ENCODE measurements at regions not wholly inside any gene's neighbourhood (a gene's known extent, or its start where the extent isn't known, plus 50 kb on each side); places are given as distances from the start of the nearest gene placed in this dataset.

DNA sequence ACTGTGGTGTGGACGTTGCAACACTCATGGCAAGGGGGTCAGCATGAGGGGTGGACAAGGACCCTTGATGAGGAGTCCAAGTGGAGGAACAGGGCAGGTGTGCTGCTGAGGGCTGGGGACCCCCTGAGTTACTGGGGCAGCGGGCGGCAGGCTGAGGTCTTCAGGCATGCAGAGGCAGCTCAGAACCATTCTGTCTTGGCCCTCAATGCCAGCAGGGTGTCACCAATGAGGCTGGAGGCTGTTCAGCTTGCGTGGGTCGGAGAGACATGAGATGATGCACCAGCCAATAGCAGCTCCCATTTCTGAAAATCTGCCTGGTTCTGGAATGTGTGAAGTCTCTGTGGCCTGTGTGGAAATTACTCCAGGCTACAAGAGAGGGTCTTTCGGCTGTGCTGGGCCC is 105.4 kb downstream of the INHBB start:
- no peak for TF ChIP-seq FOXP2 (optimal IDR thresholded peaks at IDR 0.05; ENCODE audit: borderline replicate concordance, extremely low read depth, extremely low read length, insufficient read depth)
- TF ChIP-seq, protein P1, sequence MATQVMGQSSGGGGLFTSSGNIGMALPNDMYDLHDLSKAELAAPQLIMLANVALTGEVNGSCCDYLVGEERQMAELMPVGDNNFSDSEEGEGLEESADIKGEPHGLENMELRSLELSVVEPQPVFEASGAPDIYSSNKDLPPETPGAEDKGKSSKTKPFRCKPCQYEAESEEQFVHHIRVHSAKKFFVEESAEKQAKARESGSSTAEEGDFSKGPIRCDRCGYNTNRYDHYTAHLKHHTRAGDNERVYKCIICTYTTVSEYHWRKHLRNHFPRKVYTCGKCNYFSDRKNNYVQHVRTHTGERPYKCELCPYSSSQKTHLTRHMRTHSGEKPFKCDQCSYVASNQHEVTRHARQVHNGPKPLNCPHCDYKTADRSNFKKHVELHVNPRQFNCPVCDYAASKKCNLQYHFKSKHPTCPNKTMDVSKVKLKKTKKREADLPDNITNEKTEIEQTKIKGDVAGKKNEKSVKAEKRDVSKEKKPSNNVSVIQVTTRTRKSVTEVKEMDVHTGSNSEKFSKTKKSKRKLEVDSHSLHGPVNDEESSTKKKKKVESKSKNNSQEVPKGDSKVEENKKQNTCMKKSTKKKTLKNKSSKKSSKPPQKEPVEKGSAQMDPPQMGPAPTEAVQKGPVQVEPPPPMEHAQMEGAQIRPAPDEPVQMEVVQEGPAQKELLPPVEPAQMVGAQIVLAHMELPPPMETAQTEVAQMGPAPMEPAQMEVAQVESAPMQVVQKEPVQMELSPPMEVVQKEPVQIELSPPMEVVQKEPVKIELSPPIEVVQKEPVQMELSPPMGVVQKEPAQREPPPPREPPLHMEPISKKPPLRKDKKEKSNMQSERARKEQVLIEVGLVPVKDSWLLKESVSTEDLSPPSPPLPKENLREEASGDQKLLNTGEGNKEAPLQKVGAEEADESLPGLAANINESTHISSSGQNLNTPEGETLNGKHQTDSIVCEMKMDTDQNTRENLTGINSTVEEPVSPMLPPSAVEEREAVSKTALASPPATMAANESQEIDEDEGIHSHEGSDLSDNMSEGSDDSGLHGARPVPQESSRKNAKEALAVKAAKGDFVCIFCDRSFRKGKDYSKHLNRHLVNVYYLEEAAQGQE (IDR thresholded peaks at IDR 0.05; ENCODE audit: insufficient read depth in 1 of 2, low read depth in 2 of 2, low read length in 2 of 2) = no peak
- no peak for TF ChIP-seq POLR2AphosphoS5 (IDR thresholded peaks at IDR 0.05; ENCODE audit: low read depth, low read length)
- no peak for TF ChIP-seq SIN3A (IDR thresholded peaks at IDR 0.05; ENCODE audit: borderline replicate concordance, insufficient read depth, low read length)
- no peak for TF ChIP-seq TAF1 (IDR thresholded peaks at IDR 0.05; ENCODE audit: borderline replicate concordance, insufficient read depth, low read length)

DNA sequence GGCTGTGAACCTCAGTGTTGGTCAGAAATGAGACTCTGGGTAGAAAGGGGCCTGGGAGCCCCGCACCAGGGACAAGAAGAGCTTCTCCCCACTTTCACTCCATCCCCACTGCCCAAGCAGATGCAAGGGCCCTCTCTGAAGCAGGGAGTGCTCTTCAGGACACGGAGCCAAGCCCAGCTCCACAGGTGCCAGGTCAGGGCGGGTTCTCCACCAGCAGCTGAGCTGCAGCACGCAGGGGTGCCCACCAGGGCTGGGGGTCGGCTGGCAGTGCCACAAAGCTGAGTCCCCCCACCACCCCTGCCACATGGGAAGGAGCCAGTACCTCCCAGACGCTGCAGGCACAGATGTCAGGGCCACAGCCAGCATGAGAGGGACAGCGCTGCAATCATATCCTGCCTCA is 106.2 kb downstream of the INHBB start:
- no peak for TF ChIP-seq FOXP2 (optimal IDR thresholded peaks at IDR 0.05; ENCODE audit: borderline replicate concordance, extremely low read depth, extremely low read length, insufficient read depth)
- TF ChIP-seq POLR2AphosphoS5 (IDR thresholded peaks at IDR 0.05; ENCODE audit: low read depth, low read length) = no peak
- TF ChIP-seq TAF1 (IDR thresholded peaks at IDR 0.05; ENCODE audit: borderline replicate concordance, insufficient read depth, low read length) = no peak
- TF ChIP-seq, protein P1 (IDR thresholded peaks at IDR 0.05; ENCODE audit: insufficient read depth in 1 of 2, low read depth in 2 of 2, low read length in 2 of 2) = no peak
- no peak for TF ChIP-seq SIN3A (IDR thresholded peaks at IDR 0.05; ENCODE audit: borderline replicate concordance, insufficient read depth, low read length)

DNA sequence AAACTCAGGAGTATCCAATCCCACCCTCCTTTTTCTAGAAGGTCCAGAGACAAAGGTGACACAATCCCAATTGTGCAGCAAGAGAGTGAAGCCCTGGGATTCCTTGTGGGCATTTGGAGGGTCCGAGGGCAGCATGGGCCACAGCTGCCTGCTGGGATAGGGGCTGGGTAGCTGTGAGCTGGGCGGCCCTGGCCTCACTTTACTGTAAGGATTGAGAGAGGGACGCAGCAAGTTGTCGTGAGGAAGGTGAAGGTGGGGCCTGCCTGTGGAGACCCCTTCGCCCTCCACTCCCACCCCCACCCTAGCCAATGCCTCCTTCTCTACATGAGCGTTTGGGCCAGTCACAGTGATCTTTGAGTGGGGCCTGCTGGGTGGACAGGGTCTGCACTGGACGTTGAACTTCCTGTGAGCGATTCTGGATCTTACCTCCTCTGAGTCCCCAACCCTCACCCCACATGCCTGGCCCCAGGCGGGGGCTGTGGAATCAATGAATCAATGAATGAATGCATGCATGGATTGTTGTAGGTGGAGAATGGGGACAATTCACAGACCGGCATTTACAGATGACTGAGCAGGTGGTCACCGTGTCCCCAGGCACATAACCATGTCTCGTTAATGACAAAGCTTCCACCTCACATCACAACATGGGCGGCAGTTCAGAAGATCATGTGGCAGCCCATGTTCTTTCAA is 107.2 kb downstream of the INHBB start:
- no peak for TF ChIP-seq TAF1 (IDR thresholded peaks at IDR 0.05; ENCODE audit: borderline replicate concordance, insufficient read depth, low read length)

DNA sequence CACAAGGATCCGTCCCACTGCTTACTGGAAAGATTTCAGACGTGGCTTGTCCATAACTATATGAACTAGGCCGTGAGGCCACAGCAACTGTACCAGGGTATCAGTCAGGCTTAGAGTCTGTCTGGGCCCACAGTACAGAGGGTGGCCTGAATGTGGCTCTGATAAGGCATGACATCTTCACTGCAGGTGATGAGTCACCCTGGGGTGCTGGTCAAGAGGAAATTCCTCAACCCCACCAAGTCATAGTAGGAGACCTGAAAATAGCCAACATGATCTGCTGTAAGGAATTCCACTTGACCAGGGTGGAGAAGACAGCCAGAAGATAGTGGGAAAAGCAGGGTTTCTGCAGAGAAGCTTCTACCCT is 107.7 kb downstream of the INHBB start:
- TF ChIP-seq POLR2AphosphoS5 (IDR thresholded peaks at IDR 0.05; ENCODE audit: low read depth, low read length) (no peak), FOXP2 (optimal IDR thresholded peaks at IDR 0.05; ENCODE audit: borderline replicate concordance, extremely low read depth, extremely low read length, insufficient read depth) (no peak), SIN3A (IDR thresholded peaks at IDR 0.05; ENCODE audit: borderline replicate concordance, insufficient read depth, low read length) (no peak), TAF1 (IDR thresholded peaks at IDR 0.05; ENCODE audit: borderline replicate concordance, insufficient read depth, low read length) (no peak)
- TF ChIP-seq, protein P1 (IDR thresholded peaks at IDR 0.05; ENCODE audit: insufficient read depth in 1 of 2, low read depth in 2 of 2, low read length in 2 of 2) = no peak

DNA sequence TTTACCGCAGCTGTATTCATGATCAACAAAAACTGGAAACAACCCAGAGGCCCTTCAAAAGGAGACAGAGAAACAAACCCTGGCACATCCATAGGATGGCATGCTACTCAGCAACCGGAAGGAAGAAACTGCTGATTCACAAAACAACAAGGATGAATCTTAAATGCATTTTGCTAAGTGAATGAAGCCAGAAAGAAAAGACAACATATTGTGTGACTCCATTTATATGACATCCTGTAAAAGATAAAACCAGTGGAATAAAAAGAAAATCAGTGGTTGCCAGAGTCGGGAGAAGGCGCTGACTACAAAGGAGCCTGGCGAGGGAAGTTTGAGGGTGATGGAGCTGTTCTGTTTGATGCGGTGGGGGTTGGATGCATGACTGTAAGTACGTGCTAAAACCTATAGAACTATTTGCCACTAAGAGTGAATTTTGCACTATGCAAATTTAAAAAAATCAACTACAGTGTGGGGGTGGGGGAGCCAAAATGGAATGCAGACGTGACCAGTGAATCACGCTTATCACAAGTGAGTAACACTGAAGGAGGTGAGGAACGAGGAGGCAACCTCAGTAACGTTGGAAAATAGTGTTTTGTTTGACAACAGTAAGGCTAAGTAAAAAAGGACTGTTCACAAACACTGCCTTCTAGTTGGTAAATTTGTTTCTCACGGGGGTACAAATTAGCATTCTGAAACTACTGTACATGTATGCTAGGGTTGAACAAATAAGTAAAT is 108.9 kb downstream of the INHBB start:
- TF ChIP-seq FOXP2 (optimal IDR thresholded peaks at IDR 0.05; ENCODE audit: borderline replicate concordance, extremely low read depth, extremely low read length, insufficient read depth) (no peak), SIN3A (IDR thresholded peaks at IDR 0.05; ENCODE audit: borderline replicate concordance, insufficient read depth, low read length) (no peak), POLR2AphosphoS5 (IDR thresholded peaks at IDR 0.05; ENCODE audit: low read depth, low read length) (no peak), TAF1 (IDR thresholded peaks at IDR 0.05; ENCODE audit: borderline replicate concordance, insufficient read depth, low read length) (no peak)
- TF ChIP-seq, protein P1 (IDR thresholded peaks at IDR 0.05; ENCODE audit: insufficient read depth in 1 of 2, low read depth in 2 of 2, low read length in 2 of 2) = no peak

Measured in PFSK-1 (cell line).